WTC11 (cell line): ENCODE measurements at regions not wholly inside any gene's neighbourhood (a gene's known extent, or its start where the extent isn't known, plus 50 kb on each side); places are given as distances from the start of the nearest gene placed in this dataset.

Experiments used
- ATAC-seq: fragments of 200-7000 bp; cut with Tn5 transposase; 2 replicates; pipeline ENCODE4 v1.10.0; 2021; ENCODE audit warnings: mild to moderate bottlenecking, moderate library complexity
- CTCF ChIA-PET: fragments of 300-600 bp; sonication (Branson Sonifier 250); formaldehyde crosslinking; loops from one replicate; lab custom pipeline; 2021; ENCODE audit warnings: antibody characterized with exemption; lab: Charles Lee
- POLR2A ChIA-PET: fragments of 350-600 bp; sonication (Branson Sonifier 250); formaldehyde crosslinking; loops from one replicate; lab custom pipeline; 2021; ENCODE audit warnings: antibody characterized with exemption; lab: Charles Lee
- DNase-seq: peaks from one replicate; pipeline ENCODE4 v3.0.0; 2021; ENCODE audit warnings: low spot score
- H3K27ac Mint-ChIP-seq: 2 replicates; pipeline ENCODE4 v1.8.0; 2021; ENCODE audit warnings: mixed read lengths
- H3K27me3 Mint-ChIP-seq: 2 replicates; pipeline ENCODE4 v1.8.0; 2021; ENCODE audit warnings: low read depth, mild to moderate bottlenecking, moderate library complexity, mixed read lengths
- H3K36me3 Mint-ChIP-seq: 2 replicates; pipeline ENCODE4 v1.8.0; 2021; ENCODE audit warnings: mixed read lengths
- H3K4me1 Mint-ChIP-seq: 2 replicates; pipeline ENCODE4 v1.8.0; 2022; ENCODE audit warnings: mixed read lengths
- H3K4me3 Mint-ChIP-seq: 2 replicates; pipeline ENCODE4 v1.8.0; 2021; ENCODE audit warnings: mild to moderate bottlenecking, moderate library complexity, mixed read lengths
- H3K9me3 Mint-ChIP-seq: 2 replicates; pipeline ENCODE4 v1.8.0; 2021; ENCODE audit warnings: mixed read lengths
- E2F5 ChIP-seq: sonication (generic); formaldehyde crosslinking; IDR thresholded peaks from 2 replicates; pipeline ENCODE4 v1.8.1; 2022; ENCODE audit warnings: mild to moderate bottlenecking, moderate library complexity, missing genetic modification reagents
- GRHL2 ChIP-seq: fragments of 250-450 bp; sonication (Bioruptor Pico); IDR thresholded peaks from 2 replicates; pipeline ENCODE4 v1.8.0; 2022; ENCODE audit warnings: mild to moderate bottlenecking, moderate library complexity; ENCODE audit not compliant: insufficient replicate concordance, severe bottlenecking
- IRF2 ChIP-seq: sonication (generic); formaldehyde crosslinking; IDR thresholded peaks from 2 replicates; pipeline ENCODE4 v1.8.0; 2022; ENCODE audit warnings: low read depth, missing genetic modification reagents, borderline replicate concordance
- JUN ChIP-seq: sonication (generic); formaldehyde crosslinking; IDR thresholded peaks from 2 replicates; pipeline ENCODE4 v1.8.0; 2023; ENCODE audit warnings: mild to moderate bottlenecking, missing genetic modification reagents
- NR1H2 ChIP-seq: sonication (generic); formaldehyde crosslinking; IDR thresholded peaks from 2 replicates; pipeline ENCODE4 v1.9.0; 2021; ENCODE audit warnings: mild to moderate bottlenecking, moderate library complexity, missing genetic modification reagents
- PRDM15 ChIP-seq: sonication (generic); formaldehyde crosslinking; IDR thresholded peaks from 2 replicates; pipeline ENCODE4 v1.8.0; 2022; ENCODE audit warnings: missing genetic modification reagents
- RELA ChIP-seq: sonication (generic); formaldehyde crosslinking; IDR thresholded peaks from 2 replicates; pipeline ENCODE4 v1.8.1; 2022; ENCODE audit warnings: missing genetic modification reagents, mild to moderate bottlenecking, borderline replicate concordance
- RORB ChIP-seq: fragments of 250-450 bp; sonication (Bioruptor Pico); IDR thresholded peaks from 2 replicates; pipeline ENCODE4 v1.9.0; 2021; ENCODE audit warnings: mild to moderate bottlenecking
- STAT6 ChIP-seq: sonication (generic); formaldehyde crosslinking; conservative IDR thresholded peaks from 2 replicates; pipeline ENCODE4 v1.8.1; 2023; ENCODE audit warnings: mild to moderate bottlenecking, low read depth, missing genetic modification reagents, moderate library complexity
- ZBTB43 ChIP-seq: sonication (generic); formaldehyde crosslinking; IDR thresholded peaks from 2 replicates; pipeline ENCODE4 v1.8.1; 2023; ENCODE audit warnings: mild to moderate bottlenecking, missing genetic modification reagents
- ZMAT4 ChIP-seq: fragments of 250-450 bp; sonication (Bioruptor Pico); IDR thresholded peaks from 2 replicates; pipeline ENCODE4 v1.9.0; 2021; ENCODE audit warnings: mild to moderate bottlenecking
- ZNF425 ChIP-seq: fragments of 250-450 bp; sonication (Bioruptor Pico); conservative IDR thresholded peaks from 2 replicates; pipeline ENCODE4 v1.9.0; 2021; ENCODE audit warnings: mild to moderate bottlenecking

- no peak for TF ChIP-seq ZNF425
- no peak for TF ChIP-seq RELA (CRISPR knock-in tag)
- TF ChIP-seq JUN (CRISPR knock-in tag): no peak
- TF ChIP-seq RORB: no peak
Measured at GRCh38 chr10:36872702-36873393, 252.6 kb upstream of the ANKRD30A start (continued).

- Mint-ChIP-seq H3K27ac (no peak overlapping the region), H3K4me1 (no peaks in the 10 kb centered on the region), H3K27me3 (peaks cover 2% of the 10 kb centered on the region; the same call in 1 of the 2 replicates), H3K9me3 (peaks cover 38% of the 10 kb centered on the region), H3K4me3 (no peak overlapping the region), H3K36me3 (peaks cover 6% of the 10 kb centered on the region; the same call in 1 of the 2 replicates)
- TF ChIP-seq E2F5 (no peak), PRDM15 (CRISPR knock-in tag) (no peak), ZBTB43 (no peak), IRF2 (CRISPR knock-in tag) (no peak), ZMAT4 (CRISPR knock-in tag) (no peak), GRHL2 (CRISPR knock-in tag) (no peak), NR1H2 (CRISPR knock-in tag) (no peak), STAT6 (CRISPR knock-in tag) (no peak)
- DNase-seq (no peak), ATAC-seq (no peak)
- CTCF ChIA-PET: no interaction called here
- POLR2A ChIA-PET: no interaction called here
Measured at GRCh38 chr10:36840788-36841187, 284.6 kb upstream of the ANKRD30A start.
